ENCODE measurements at regions not wholly inside any gene's neighbourhood (a gene's known extent, or its start where the extent isn't known, plus 50 kb on each side); places are given as distances from the start of the nearest gene placed in this dataset.

DNA sequence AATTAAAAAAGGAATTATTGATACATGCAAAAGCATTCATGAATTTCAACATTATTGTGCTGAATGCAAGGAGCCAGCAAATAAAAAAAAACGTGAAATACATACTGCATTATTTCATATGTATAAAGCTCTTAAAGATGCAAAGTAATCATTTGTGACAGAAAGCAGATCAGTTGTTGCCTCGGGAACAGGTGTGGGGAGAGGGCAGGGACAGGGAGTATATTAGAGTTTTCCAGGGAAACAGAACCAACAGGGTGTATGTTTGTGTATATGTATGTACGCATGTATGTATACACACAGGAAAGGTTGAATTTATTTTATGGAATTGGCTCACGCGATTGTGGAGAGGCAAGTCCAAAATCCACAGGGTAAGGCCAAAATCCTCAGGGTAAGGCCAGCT is 502.9 kb upstream of the ARGLU1 start:
- Histone ChIP-seq H3K4me1 (ENCODE audit: control insufficient read depth, insufficient read depth, low read length) (peaks cover 2% of the 10 kb centered on the region), H3K27me3 (ENCODE audit: control insufficient read depth, insufficient read depth, low read length, poor library complexity, severe bottlenecking) (no peaks in the 10 kb centered on the region), H3K36me3 (ENCODE audit: control insufficient read depth, insufficient read depth, low read length) (no peaks in the 10 kb centered on the region), H3K4me3 (ENCODE audit: low read length) (no peak overlapping the region), H3K9ac (ENCODE audit: extremely low read depth, low read length, poor library complexity, severe bottlenecking) (no peak overlapping the region), H3K27ac (ENCODE audit: low read depth, low read length) (no peak overlapping the region), H3K9me3 (ENCODE audit: control insufficient read depth, low read length) (no peaks in the 10 kb centered on the region)
- peaks cover 8% of the 10 kb centered on the region for H3K4me1 Mint-ChIP-seq
- H3K27ac Mint-ChIP-seq = no peak overlapping the region
- no peaks in the 10 kb centered on the region for H3K27me3 Mint-ChIP-seq (ENCODE audit: insufficient read depth)
- DNase-seq = no peak
- 96 to 100% methylated on average over 3 to 4 of the region's 5 CpGs for WGBS, 2 experiments (ENCODE audit: insufficient coverage in 1 of 2, insufficient read length in 1 of 2)
- TF ChIP-seq, protein P1, sequence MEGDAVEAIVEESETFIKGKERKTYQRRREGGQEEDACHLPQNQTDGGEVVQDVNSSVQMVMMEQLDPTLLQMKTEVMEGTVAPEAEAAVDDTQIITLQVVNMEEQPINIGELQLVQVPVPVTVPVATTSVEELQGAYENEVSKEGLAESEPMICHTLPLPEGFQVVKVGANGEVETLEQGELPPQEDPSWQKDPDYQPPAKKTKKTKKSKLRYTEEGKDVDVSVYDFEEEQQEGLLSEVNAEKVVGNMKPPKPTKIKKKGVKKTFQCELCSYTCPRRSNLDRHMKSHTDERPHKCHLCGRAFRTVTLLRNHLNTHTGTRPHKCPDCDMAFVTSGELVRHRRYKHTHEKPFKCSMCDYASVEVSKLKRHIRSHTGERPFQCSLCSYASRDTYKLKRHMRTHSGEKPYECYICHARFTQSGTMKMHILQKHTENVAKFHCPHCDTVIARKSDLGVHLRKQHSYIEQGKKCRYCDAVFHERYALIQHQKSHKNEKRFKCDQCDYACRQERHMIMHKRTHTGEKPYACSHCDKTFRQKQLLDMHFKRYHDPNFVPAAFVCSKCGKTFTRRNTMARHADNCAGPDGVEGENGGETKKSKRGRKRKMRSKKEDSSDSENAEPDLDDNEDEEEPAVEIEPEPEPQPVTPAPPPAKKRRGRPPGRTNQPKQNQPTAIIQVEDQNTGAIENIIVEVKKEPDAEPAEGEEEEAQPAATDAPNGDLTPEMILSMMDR (conservative IDR thresholded peaks at IDR 0.05) = peak; percentile 13
- no peak overlapping the region for H3K4me3 Mint-ChIP-seq
- H3K36me3 Mint-ChIP-seq (ENCODE audit: low read depth) = no peaks in the 10 kb centered on the region
- peaks cover 2% of the 10 kb centered on the region for H3K9me3 Mint-ChIP-seq

DNA sequence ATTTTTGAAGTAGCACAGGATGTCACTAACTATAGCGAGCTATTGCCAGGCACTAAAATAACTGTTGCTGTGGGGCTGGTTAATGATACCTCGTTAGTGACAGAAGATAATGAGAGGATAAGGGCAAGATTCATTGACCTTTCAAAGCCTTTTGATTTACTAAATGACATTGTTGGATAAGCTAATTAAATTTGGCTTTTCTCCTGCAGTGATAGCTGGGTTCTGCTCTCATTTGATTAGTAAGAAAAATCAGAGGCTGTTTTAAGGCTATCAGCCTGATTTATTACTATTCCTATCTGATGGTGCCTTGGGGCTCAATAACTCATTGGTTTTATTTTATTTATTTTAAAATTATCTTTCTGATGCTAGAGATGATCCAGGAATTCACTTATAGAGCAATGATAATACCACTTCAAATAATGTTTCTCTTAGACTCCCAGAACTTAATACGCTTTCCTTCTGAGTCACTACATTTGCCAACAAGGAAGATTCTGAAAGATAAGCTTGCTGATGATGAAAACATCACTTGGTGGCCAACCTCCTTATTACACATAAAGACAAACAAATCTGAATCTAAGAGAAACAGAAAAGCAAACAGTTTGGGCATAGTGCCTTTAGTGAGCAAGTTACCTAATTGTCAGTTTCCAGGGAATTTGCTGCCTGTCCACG is 501.3 kb upstream of the ARGLU1 start:
- Mint-ChIP-seq H3K9me3 (no peaks in the 10 kb centered on the region), H3K27ac (no peak overlapping the region), H3K4me3 (no peak overlapping the region), H3K36me3 (ENCODE audit: low read depth) (no peaks in the 10 kb centered on the region), H3K4me1 (peaks cover 8% of the 10 kb centered on the region), H3K27me3 (ENCODE audit: insufficient read depth) (no peaks in the 10 kb centered on the region)
- Histone ChIP-seq H3K4me3 (ENCODE audit: low read length) (no peak overlapping the region), H3K9ac (ENCODE audit: extremely low read depth, low read length, poor library complexity, severe bottlenecking) (no peak overlapping the region), H3K36me3 (ENCODE audit: control insufficient read depth, insufficient read depth, low read length) (no peaks in the 10 kb centered on the region), H3K27ac (ENCODE audit: low read depth, low read length) (no peak overlapping the region), H3K9me3 (ENCODE audit: control insufficient read depth, low read length) (no peaks in the 10 kb centered on the region), H3K27me3 (ENCODE audit: control insufficient read depth, insufficient read depth, low read length, poor library complexity, severe bottlenecking) (no peaks in the 10 kb centered on the region), H3K4me1 (ENCODE audit: control insufficient read depth, insufficient read depth, low read length) (peaks cover 2% of the 10 kb centered on the region)
- WGBS, 2 experiments (ENCODE audit: insufficient coverage in 1 of 2, insufficient read length in 1 of 2) = 87 to 96% methylated on average over 4 of the region's 4 CpGs
- no peak for DNase-seq
- TF ChIP-seq, protein P1 (conservative IDR thresholded peaks at IDR 0.05) = no peak

DNA sequence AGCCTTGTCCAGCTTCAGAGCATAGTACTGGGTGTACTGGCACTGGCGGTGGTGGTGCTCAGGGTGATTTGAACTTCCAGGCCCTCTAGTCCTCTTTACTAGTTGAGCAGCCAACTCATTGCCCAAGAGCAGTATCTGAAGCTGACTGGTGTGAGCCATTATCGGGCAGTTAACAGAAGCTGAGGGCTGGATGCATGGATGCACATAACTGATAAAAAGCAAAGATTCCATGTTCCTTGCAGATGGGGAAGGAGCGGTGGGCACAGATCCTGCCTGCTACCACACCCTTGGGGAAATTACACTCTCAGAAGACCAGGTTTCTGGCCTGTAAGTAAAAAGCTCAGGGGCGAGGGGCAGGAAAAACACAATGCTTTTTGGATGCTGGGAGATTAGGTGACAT is 499.4 kb upstream of the ARGLU1 start:
- Histone ChIP-seq H3K36me3 (ENCODE audit: control insufficient read depth, insufficient read depth, low read length) (no peaks in the 10 kb centered on the region), H3K27me3 (ENCODE audit: control insufficient read depth, insufficient read depth, low read length, poor library complexity, severe bottlenecking) (no peaks in the 10 kb centered on the region), H3K27ac (ENCODE audit: low read depth, low read length) (no peak overlapping the region), H3K4me1 (ENCODE audit: control insufficient read depth, insufficient read depth, low read length) (peaks cover 2% of the 10 kb centered on the region), H3K9me3 (ENCODE audit: control insufficient read depth, low read length) (no peaks in the 10 kb centered on the region), H3K4me3 (ENCODE audit: low read length) (no peak overlapping the region), H3K9ac (ENCODE audit: extremely low read depth, low read length, poor library complexity, severe bottlenecking) (no peak overlapping the region)
- TF ChIP-seq, protein P1 (conservative IDR thresholded peaks at IDR 0.05) = no peak
- Mint-ChIP-seq H3K27ac (no peak overlapping the region), H3K4me1 (peaks cover 8% of the 10 kb centered on the region), H3K36me3 (ENCODE audit: low read depth) (no peaks in the 10 kb centered on the region), H3K27me3 (ENCODE audit: insufficient read depth) (no peaks in the 10 kb centered on the region), H3K4me3 (no peak overlapping the region), H3K9me3 (no peaks in the 10 kb centered on the region)
- no peak for DNase-seq
- 88 to 92% methylated on average over 4 of the region's 4 CpGs for WGBS, 2 experiments (ENCODE audit: insufficient coverage in 1 of 2, insufficient read length in 1 of 2)
